Fibroblast of skin of scalp (primary cell): ENCODE measurements at regions not wholly inside any gene's neighbourhood (a gene's known extent, or its start where the extent isn't known, plus 50 kb on each side); places are given as distances from the start of the nearest gene placed in this dataset.
A peak's percentile ranks its signal among the peaks of the same experiment; 100 is the strongest.

Source experiments
- DNase-seq: peaks from one replicate; pipeline ENCODE4 v3.0.0-alpha.2; 2013

DNA sequence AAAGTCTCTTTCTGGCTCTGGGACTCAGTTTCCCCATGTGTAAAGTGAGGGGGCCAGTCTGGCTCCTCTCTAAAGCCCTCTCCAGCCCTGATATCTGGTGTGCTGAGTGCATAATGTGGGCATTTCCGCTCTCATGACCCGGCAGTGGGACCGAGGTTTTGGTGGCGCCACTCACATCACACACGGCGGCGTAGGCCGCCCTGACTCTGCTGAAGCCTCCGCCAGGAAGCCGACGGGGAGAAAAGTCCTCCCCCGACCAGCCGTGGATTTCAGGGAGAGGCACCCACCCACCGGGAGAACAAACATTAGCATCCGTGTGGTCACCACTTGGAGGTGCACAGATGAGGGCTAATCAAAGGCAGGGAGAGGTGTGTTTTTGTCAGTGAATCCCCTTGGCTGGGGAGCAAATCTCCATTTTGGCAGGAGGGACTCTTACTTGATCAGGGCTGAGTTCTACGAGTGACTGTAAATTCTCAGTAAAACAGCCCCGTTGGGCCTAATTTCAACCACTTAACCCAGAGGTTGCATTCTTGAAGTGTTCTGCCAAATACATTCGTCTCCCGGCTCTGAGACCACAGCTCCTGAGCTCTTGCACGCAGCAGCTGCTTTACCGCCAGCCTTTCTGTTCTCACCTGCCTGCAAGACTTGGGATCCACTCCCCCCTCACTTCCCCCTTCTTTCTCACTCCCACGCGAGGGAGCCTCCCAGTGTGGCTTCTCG, 118.2 kb downstream of the FOXD2 start:
- DNase-seq: no peak

DNA sequence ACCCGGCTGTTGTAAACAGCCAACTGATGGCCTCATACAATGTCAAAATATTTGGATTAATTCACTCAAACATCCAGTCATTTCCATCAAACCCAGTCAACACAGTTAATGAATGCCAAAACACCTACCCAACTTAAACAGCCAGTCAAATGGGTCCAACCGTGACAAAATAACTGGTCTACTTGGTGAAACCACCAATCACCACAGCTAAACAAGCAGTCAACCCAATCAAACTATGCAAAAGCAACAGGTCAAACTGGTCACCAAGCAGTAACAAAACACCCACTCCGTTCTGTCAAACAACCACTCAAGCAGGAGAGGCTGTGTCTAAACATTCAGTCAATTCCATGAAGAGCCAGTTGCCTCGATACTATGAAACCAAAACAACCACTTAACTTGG, 119.2 kb downstream of the FOXD2 start:
- DNase-seq: no peak

DNA sequence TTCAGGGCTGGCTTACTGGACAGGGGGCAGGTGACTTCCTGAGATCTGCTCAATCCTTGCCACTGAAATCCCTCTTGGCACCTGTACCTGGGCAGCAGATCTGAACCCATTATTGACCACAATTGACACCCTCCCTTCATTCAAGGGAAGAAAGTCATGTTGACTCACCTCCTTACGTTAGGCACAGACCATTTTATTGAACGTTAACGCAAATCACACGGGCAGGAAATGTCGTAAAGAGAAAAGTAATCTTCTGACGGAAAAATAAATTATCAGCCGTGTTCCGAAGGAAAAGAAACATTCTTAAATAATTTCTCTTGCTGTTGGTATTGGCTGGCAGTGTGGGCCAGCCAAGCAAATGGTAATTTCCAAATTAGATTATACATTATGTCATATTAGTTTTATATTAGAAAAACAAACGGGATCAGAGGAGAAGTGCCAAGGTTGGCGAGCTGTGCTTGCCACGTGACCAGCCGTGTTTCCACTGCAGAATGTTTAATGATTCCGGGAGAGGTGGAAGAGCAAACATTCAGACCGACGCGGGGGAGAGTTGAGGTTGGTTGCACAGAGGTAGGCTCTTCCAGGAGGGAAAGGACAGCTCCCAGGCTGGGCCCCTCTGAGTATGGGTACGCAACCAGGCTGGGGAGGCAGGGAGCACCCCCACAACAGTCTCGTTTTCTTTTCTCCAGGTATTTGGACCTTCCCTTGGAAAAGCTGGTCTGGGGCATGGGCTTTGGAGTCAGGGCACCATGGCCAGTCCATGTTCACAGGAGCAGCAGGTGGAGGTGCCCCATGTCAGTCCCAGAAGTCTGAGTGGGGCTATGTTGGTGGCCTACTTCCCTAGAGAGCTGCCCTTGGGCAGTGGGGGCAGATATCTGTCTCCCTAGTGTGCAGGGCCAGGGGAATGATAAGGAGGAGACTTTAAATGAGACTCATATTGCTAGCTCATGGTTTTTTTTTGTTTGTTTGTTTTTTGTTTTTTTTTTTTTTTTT, 121.1 kb downstream of the FOXD2 start:
- DNase-seq: no peak

DNA sequence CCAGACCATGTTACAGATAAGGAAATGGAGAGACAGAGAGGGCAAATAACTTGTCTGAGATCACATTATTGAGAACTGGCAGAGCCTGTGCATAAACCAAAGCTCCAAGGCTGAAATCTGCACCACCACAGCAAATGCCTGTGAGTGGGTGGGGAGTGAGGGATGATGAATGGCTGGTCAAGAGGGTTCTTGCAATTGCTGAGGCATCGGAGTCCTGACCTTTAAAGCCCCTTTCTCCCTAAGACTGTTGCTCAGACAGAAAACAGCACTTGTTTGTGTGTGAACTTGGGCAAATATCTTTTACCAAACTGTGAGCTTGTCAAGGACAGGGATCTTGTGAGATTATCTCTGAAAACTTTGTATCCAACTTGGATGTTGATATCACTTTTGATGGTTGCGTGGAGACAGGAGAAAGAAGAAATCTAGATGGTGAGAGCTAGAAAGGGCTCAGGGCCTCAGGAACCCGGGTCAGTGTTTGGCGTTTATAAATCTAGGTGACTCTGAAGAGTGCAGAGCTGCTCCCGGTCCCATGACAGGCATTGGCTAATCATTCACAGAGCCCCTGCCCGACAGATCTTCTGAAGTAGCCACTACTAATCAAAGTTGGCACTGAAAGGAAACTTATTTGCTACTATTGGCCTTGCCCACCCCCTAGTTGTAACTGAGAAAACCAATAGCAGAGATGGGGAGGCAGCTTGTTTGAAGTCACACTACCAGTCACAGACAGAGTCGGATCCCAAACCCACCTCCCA, 122.3 kb downstream of the FOXD2 start:
- DNase-seq: no peak

DNA sequence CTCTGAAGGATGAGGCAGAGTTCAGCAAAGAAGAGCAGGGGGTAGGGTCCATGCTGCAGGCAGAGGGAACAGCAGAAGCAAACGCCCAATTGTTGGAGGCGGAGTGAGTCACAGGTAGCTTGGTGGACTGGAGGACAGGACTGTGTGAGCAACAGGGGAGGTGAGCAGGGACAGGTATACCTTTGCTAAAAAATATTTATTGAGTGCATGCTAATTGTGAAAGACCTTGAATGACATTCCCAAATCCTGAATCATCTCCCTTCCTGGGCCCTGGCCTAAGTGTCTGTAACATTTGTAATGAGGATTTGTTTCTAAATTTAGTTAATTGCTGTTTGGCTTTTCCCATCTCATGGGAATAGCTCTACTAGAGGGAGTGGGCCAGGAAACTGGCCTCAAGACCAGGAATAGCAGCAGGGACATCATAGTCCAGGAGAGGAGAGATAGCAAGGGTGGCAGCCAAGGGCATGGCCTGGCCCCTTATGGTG, 123.7 kb downstream of the FOXD2 start:
- no peak for DNase-seq

DNA sequence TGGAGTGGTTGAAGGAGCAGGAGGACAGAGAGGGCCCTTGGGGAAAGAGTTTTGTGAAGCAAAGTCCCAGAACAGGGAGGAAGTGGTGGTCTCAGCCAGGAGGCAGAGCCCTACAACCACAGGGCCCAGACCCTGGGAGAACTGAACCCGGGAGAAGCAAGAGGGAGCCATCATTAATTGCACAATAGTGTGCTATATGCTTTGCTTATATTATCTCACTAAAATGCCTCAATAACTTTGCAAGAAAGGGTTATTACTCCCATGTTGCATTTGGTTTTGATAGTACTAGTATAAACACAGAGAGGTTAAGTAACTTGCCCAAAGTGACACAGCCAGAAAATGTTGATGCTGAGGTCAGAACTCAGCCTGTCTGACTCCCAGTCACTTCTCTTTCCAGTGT, 124.3 kb downstream of the FOXD2 start:
- no peak for DNase-seq

DNA sequence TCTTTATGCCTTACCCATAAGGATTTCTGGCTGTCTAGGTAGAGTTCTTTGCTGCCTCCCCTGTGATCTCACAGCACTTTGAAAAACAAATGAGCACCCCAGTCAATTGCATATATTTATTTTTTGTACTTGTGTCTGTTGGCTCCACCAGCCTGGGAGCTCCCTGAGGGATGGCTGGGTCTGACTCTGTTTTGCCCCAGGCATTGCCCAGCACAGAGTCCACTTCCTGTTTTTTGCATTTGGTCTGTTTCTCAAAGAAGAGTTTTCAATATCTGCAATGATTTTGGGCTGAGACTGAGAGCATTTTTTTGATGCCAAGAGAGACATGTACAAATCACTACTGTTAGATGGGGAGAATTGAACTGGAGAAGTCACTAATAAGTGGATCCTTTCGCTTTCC, 125.0 kb downstream of the FOXD2 start:
- DNase-seq: no peak

DNA sequence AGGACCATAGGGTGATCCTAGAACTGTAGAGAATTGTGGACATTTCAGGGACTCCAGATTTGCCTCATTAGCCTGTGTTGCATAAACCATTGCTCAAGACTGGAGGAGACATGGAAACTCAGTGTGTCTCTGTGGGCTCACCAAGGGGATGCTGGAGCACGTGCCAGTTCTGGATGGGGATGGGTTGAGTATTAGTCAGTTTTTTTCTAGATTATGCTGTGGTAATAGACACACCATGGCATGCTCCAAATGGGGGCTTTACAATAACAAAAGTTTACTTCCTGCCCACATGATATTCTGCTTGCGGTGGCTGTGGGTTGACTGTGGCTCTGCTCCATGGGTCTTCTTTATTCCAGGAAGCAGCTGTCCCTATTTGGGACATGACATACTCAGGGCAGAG, 125.4 kb downstream of the FOXD2 start:
- no peak for DNase-seq

DNA sequence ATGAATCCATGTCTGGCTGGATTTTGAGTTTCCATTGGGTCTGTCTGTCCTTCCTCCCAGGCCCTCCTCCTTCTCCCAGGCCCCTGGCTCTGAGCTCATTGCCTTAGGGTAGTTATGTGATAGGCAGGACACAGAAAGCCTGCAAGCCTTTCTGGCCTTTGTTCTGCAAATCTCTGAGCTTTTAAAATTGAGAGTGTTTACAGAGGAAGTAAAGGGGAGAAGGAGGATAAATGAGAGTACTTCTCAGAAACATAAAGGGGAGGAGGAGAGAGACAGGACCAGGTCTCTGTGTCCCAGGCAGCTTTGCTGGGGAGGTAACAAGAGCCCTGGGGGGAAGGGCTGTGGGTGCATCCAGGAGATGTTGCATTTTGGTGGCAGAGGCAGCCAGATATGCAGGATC, 126.7 kb downstream of the FOXD2 start:
- DNase-seq: no peak

DNA sequence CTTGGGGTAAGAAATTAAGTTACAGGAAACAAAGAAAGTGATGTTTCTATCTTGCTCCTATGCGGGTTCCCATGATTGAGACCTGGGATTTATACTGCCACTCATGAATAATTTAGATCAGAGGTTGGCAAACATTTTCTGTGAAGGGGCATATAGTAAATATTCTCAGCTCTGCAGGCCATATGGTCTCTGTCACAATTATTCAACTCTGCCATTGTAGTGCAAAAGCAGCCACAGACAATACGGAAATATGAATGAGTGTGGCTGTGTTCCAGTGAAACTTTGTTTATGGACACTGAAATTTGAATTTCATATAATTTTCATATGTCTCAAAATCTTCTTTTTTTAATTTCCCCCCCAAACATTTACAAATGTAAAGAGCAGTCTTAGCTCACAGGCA, 127.2 kb downstream of the FOXD2 start:
- DNase-seq: no peak

DNA sequence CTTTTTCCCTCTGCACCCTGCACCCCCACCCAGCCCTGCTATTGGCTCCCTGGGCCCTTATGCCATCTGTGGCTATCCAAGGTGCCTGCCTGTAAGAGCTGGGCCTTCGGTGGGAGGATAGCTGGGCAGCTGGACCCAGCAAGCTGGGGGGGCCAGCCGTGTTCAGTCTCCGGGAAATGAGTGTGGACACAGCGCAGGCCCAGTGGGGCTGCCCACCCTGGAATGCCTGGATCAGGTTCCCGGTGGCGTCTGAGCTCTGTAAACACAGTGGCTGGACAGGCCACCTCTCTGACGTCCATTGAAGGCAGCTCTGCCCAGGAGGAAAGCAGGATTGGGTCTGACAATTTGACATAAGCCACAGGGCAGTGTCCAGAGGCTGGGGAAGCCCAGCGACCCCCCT, 127.8 kb downstream of the FOXD2 start:
- no peak for DNase-seq

DNA sequence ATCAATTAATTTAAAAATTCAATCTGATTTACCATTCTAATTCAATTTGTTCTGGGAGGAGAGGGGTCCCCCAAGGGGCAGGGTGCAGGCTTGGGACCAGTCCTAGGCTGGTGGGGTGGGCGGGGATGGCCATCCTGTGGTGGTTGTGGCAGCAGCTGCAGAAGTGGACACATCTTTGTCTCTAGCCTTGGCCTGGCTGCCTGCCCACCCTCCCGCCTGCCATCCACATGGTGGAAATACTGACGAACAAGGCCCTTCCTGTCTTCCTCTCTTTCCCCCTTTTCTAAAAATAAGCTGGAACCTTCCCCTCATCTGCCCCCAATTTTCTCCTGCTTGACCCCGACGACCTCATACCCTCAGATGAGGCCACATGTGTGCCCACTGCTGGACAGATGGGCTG, 130.9 kb downstream of the FOXD2 start:
- DNase-seq: no peak

DNA sequence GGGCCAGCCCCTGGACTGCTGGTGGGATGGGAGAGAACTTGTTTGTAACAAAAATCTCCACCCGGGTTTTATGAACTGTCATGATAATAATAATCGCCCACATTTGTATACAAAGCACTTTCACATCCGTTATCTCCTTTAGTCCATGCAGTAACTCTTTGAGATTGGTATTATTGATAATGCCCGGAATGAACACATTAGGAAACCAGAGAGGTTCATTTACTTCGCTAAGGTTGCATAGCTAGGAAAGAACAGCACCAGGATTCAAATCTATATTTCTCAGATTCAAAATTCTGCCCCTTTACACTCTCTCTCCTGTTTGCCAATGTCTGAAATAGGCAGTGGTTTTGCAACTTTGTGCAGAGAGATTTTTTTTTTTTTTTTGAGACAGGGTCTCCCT, 131.4 kb downstream of the FOXD2 start:
- no peak for DNase-seq

DNA sequence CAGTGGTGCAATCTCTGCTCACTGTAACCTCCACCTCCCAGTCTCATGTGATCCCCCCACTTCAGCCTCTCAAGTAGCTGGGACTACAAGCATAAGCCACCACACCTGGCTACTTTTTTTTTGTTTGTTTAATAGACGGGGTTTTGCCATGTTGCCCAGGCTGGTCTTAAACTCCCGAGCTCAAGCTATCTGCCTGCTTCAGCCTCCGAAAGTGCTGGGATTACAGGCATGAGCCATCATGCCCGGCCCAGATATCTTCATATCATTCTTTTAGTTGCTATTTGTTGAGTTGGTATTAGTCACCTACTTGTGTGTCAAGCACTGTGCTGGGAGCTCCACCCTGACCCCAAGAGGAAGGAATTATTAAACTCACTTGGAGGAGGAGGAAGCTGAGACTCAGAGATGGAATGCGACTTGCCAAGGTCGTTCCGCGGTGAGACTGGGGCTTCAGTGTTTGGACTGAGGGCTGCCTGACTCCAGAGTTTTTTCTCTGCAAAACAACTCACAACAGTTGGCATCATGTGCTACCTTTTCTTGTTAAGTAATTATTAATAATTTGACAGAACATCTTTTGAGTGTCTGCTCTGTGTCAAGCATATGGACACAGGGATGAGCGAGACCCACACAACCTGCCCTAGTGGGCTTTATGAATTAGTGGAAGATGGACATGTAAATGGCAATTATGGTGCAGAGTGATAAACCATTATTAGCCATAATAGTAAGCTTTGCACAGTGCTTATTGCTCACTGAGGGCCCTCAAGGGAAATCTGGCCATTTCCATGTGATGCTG, 132.0 kb downstream of the FOXD2 start:
- peak; percentile 92 for DNase-seq

DNA sequence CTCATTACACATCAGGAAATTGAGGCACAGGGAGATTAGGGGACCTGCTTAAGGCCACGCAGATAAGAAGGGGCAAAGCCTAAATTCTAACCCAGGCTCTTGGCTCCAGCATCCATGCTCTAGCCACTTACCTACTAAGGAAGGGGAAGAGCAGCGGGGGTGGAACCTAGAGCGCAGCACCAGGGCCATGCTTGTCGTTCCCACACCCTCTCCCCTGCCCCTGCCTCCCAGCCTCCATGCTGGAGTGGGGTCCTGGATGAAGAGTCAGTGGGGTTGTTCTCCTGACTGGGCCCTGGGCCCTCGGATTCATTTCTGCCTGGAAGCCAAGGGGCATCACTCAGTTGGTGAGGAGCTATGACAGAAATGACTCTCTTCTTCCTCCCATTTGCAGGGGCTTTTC, 133.3 kb downstream of the FOXD2 start:
- DNase-seq: no peak

DNA sequence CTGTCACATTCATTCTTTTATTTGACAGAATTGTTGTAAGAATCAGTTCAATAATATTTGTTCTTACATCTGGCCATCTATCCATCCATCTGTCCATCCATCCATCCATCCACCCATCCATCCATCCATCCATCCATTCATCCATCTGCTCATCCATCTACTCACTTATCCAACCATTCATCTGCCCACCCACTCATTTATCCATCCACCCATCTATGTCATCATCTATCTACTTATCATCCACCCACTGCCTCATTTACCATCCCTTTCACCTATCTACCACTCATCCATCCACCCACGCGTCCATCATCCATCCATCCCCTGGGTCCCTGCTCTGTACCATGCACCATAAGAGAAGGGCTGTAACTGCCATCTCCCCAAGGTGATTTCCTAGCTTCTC, 134.1 kb downstream of the FOXD2 start:
- no peak for DNase-seq

DNA sequence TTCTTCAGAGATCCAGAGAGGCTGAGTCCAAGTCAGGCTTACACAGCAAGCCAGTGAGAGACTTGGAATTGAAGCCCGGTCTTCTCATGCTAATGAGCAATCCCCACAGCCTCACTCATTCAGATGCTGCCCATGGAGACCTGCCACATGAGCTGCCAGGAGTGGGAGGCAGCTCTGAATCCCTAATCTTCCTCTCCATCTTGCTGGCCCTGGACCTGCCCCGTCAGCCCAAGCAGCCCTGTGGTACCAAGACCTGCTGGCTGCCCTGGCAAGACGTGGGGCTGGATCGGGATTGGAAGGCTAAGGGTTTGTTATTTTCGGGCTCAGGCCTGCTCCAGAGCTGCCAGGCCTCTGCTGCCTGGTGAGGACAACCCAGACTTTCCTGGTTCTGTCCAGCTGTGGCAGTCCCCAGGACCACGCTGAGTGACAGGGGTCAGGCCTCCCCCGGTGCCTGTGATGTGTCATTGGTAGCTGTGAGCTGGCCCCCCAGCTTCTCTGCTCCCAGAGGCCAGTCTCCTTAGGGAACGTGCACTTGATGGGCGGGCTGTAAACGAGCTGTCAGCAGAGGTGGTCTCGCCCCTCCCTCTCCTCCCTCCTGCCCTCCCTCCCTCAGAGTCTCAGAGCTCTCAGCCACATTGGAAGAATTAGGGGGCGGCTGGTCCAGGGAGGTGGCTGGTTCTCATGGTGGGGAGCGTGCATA, 135.0 kb downstream of the FOXD2 start:
- DNase-seq: no peak

DNA sequence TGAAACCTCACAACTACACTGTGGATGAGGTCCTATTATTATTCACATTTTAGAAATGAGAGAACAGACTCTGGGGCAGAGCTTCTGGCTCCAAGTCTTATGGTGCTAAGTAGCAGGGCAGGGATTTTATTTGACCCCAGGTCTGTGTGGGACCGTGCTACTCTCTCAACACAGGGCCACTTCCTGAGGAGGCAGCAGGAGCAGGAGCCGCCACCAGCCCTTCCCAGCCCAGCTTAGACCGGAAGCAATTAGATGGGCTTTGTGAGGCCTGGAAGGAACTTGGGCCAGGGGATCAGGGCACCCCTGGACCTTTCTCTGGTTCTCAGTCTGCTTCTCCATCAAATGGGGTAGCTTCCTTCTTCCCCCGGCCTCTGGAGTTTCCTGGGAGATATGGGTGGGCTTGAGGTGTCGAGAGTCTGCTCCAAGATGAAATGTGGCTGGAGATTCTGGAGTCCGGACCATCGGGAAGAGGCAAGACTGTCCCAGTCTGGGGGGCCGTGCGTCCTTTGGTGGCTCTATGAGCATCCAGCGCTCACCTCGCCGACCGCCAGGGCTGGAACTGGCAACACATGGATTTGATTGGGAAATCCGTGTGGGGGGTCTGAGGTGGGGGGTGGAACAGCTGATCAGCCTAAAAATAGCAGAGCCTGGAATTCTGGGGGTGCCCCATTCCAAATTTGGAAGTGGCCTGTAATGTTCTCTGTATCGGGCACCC, 136.8 kb downstream of the FOXD2 start:
- no peak for DNase-seq

DNA sequence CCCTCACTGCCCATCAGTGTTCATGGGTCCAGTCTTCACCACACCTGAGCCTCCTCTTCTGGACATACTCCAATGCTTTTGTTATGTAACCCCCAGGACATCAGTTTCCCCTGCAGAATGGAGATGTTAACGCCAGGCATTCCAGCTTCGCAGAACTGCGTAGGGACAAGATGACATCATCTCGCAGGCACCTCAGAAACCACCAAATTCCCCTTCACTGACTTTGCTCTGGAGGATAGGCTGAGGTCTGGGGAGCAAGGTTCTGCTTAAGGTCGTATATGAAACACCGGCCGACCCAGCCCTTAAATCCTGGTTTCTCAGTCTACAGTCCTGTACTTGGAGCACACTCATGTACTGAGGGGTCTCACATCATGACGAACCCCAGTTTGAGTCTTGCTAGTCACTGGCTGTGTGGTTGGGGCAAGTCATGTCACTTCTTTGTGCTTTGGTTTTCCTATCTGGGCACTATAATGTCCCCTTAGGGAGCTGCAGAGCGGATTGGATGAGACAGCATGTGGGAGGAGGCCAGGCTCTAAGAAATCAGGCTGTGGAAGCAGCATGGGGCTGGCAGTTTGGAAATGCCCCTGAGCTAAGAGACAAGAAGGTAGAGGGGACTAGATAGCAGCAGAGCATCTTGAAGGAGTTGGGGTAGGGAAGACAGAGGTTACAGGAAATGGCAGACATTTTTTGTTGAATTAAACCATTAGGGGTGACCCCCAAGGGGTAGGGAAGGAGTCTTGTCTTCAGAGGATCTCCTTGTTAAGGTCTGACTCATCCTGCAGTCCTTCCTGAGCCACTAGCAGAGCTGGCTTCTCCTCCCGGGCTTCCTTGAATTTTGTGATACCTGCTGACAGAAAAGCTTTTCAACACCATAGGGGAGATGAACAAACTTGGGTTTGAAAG, 138.3 kb downstream of the FOXD2 start:
- peak; percentile 65 for DNase-seq

DNA sequence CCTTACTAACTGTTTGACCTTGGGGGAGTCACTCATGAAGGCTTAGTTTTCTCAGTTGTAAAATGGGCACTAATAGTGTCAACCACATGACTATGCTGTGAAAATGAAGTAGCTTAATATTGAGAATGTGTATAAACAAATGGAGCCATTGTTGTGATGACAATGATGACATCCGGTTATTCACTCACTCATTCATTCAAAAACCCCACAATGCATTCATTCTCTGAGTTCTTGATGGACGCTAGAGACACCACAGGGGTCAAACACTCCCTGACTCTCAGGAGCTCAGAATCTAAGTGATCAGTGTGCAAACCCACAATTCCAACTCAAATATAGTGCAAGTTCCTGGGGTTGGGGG, 138.9 kb downstream of the FOXD2 start:
- DNase-seq: no peak
